ENCODE measurements at regions not wholly inside any gene's neighbourhood (a gene's known extent, or its start where the extent isn't known, plus 50 kb on each side); places are given as distances from the start of the nearest gene placed in this dataset.

- TF ChIP-seq EP300 (IDR thresholded peaks at IDR 0.05; ENCODE audit: borderline replicate concordance in 1 of 2, low read depth in 2 of 2, low read length in 2 of 2): no peak
- no peak for TF ChIP-seq CTCF (IDR thresholded peaks at IDR 0.05; ENCODE audit: control extremely low read depth in 1 of 3, insufficient read depth in 1 of 3, low read depth in 1 of 3, low read length in 3 of 3)
- no peak for TF ChIP-seq KDM5A (IDR thresholded peaks at IDR 0.05; ENCODE audit: low read length)
- no peak for TF ChIP-seq CEBPB (IDR thresholded peaks at IDR 0.05; ENCODE audit: low read depth, low read length)
- TF ChIP-seq EZH2 (IDR thresholded peaks at IDR 0.05; ENCODE audit: low read depth, low read length, severe bottlenecking): no peak
- no peak for TF ChIP-seq SUZ12 (IDR thresholded peaks at IDR 0.05; ENCODE audit: low read length)
- no peak for TF ChIP-seq MAX (IDR thresholded peaks at IDR 0.05)
- no peak for TF ChIP-seq POLR2A (IDR thresholded peaks at IDR 0.05; ENCODE audit: control extremely low read depth in 1 of 2, low read depth in 2 of 2, low read length in 2 of 2)
- no peak for TF ChIP-seq ATF2 (IDR thresholded peaks at IDR 0.05; ENCODE audit: low read length)
- no peak for TF ChIP-seq NANOG (IDR thresholded peaks at IDR 0.05; ENCODE audit: insufficient read depth, low read depth, low read length, poor library complexity, severe bottlenecking)
Observed at GRCh38 chr4:41406113-41406516, 131.8 kb upstream of the LIMCH1 start.
